ENCODE measurements at regions not wholly inside any gene's neighbourhood (a gene's known extent, or its start where the extent isn't known, plus 50 kb on each side); places are given as distances from the start of the nearest gene placed in this dataset.
"Not testable (repeated sequence)": the region's sequence is repeated elsewhere in the genome, so short reads cannot be mapped to it uniquely, and the experiment has no call there.

GRCh38 chr6:62999796-63000195 is 211.5 kb upstream of the FKBP1C start:
- POLR2A ChIA-PET = no interaction called here
- no peak for TF ChIP-seq ZNF571 (tag by site-specific recombination; IDR thresholded peaks at IDR 0.05)
- TF ChIP-seq ZNF501 (tag by site-specific recombination; IDR thresholded peaks at IDR 0.05) = no peak
- TF ChIP-seq ZNF24 (tag by site-specific recombination; IDR thresholded peaks at IDR 0.05) = no peak
- no peak for TF ChIP-seq HOXC10 (CRISPR knock-in tag; IDR thresholded peaks at IDR 0.05)
- TF ChIP-seq ZNF639 (tag by site-specific recombination; IDR thresholded peaks at IDR 0.05) = no peak
- no peak for TF ChIP-seq ZEB2 (tag by site-specific recombination; IDR thresholded peaks at IDR 0.05)
- no peak for TF ChIP-seq MYNN (tag by site-specific recombination; IDR thresholded peaks at IDR 0.05; ENCODE audit: borderline replicate concordance)
- no peak for TF ChIP-seq ZNF433 (tag by site-specific recombination; IDR thresholded peaks at IDR 0.05; ENCODE audit: low read depth)
- TF ChIP-seq ZBTB17 (tag by site-specific recombination; IDR thresholded peaks at IDR 0.05) = no peak
- no peaks in the 10 kb centered on the region for H3K9me3 ChIP-seq (ENCODE audit: control insufficient read depth, insufficient read depth, low read depth, low read length)
- CTCF ChIA-PET = no interaction called here
- no peaks in the 10 kb centered on the region for H3K36me3 ChIP-seq (ENCODE audit: control insufficient read depth in 2 of 2, insufficient read depth in 1 of 2, low read length in 2 of 2)
- no peaks in the 10 kb centered on the region for H3K4me1 ChIP-seq (ENCODE audit: control insufficient read depth, insufficient read depth, low read length)
- no peak overlapping the region for H3K27ac ChIP-seq (ENCODE audit: extremely low read depth, low read depth, low read length)
- H3K4me3 ChIP-seq (ENCODE audit: low read depth, low read length) = no peak overlapping the region

- H3K27ac ChIP-seq (ENCODE audit: extremely low read depth, low read depth, low read length); H3K4me3 ChIP-seq (ENCODE audit: low read depth, low read length); POLR2A ChIA-PET; H3K4me1 ChIP-seq (ENCODE audit: control insufficient read depth, insufficient read depth, low read length); CTCF ChIA-PET; H3K9me3 ChIP-seq (ENCODE audit: control insufficient read depth, insufficient read depth, low read depth, low read length); H3K36me3 ChIP-seq (ENCODE audit: control insufficient read depth in 2 of 2, insufficient read depth in 1 of 2, low read length in 2 of 2): not testable (repeated sequence)
These were observed 205.3 kb upstream of the FKBP1C start for GRCh38 chr6:63006018-63006417.

GRCh38 chr6:63010962-63011361 is 200.3 kb upstream of the FKBP1C start:
- CTCF ChIA-PET; H3K4me1 ChIP-seq (ENCODE audit: control insufficient read depth, insufficient read depth, low read length); H3K27ac ChIP-seq (ENCODE audit: extremely low read depth, low read depth, low read length); H3K36me3 ChIP-seq (ENCODE audit: control insufficient read depth in 2 of 2, insufficient read depth in 1 of 2, low read length in 2 of 2); H3K9me3 ChIP-seq (ENCODE audit: control insufficient read depth, insufficient read depth, low read depth, low read length); H3K4me3 ChIP-seq (ENCODE audit: low read depth, low read length); POLR2A ChIA-PET: not testable (repeated sequence)

GRCh38 chr6:63014290-63014689 is 197.0 kb upstream of the FKBP1C start:
- ChIA-PET CTCF (interaction anchor here (0.6 kb wide), 1 partner anchor 87 kb away, joined by 3 read pairs; no protein-coding TSS in a partner anchor), POLR2A (no interaction called here)
- H3K9me3 ChIP-seq (ENCODE audit: control insufficient read depth, insufficient read depth, low read depth, low read length) = no peaks in the 10 kb centered on the region
- no peak overlapping the region for H3K4me3 ChIP-seq (ENCODE audit: low read depth, low read length)
- H3K4me1 ChIP-seq (ENCODE audit: control insufficient read depth, insufficient read depth, low read length) = no peaks in the 10 kb centered on the region
- no peaks in the 10 kb centered on the region for H3K36me3 ChIP-seq (ENCODE audit: control insufficient read depth in 2 of 2, insufficient read depth in 1 of 2, low read length in 2 of 2)
- H3K27ac ChIP-seq (ENCODE audit: extremely low read depth, low read depth, low read length) = no peak overlapping the region
- TF ChIP-seq ZNF645 (tag by site-specific recombination; IDR thresholded peaks at IDR 0.05) (no peak), ZNF341 (tag by site-specific recombination; IDR thresholded peaks at IDR 0.05; ENCODE audit: low read depth) (no peak), ZNF404 (tag by site-specific recombination; IDR thresholded peaks at IDR 0.05) (no peak), ZNF600 (tag by site-specific recombination; IDR thresholded peaks at IDR 0.05) (no peak), ZNF677 (tag by site-specific recombination; IDR thresholded peaks at IDR 0.05) (no peak), ZSCAN23 (tag by site-specific recombination; IDR thresholded peaks at IDR 0.05) (no peak), ZNF132 (tag by site-specific recombination; IDR thresholded peaks at IDR 0.05; ENCODE audit: borderline replicate concordance) (no peak), ZBTB21 (tag by site-specific recombination; IDR thresholded peaks at IDR 0.05) (no peak), TRIM28 (IDR thresholded peaks at IDR 0.05; ENCODE audit: borderline replicate concordance, low read length) (no peak), ZNF664 (tag by site-specific recombination; IDR thresholded peaks at IDR 0.05) (no peak), CTCF (tag by site-specific recombination; IDR thresholded peaks at IDR 0.05) (no peak), PRDM4 (tag by site-specific recombination; IDR thresholded peaks at IDR 0.05) (no peak), GLIS1 (tag by site-specific recombination; IDR thresholded peaks at IDR 0.05) (no peak), SCRT1 (tag by site-specific recombination; IDR thresholded peaks at IDR 0.05; ENCODE audit: borderline replicate concordance) (no peak), SETDB1 (IDR thresholded peaks at IDR 0.05; ENCODE audit: insufficient read length, low read length) (no peak), ZIC2 (tag by site-specific recombination; IDR thresholded peaks at IDR 0.05) (no peak)
